ENCODE measurements at regions not wholly inside any gene's neighbourhood (a gene's known extent, or its start where the extent isn't known, plus 50 kb on each side); places are given as distances from the start of the nearest gene placed in this dataset.

- Histone ChIP-seq H3K27ac (no peak overlapping the region), H3K36me3 (no peaks in the 10 kb centered on the region), H3K9me3 (no peaks in the 10 kb centered on the region), H3K27me3 (peaks cover 9% of the 10 kb centered on the region), H3K4me3 (no peak overlapping the region), H3K4me1 (no peaks in the 10 kb centered on the region)
- TF ChIP-seq, protein P1, sequence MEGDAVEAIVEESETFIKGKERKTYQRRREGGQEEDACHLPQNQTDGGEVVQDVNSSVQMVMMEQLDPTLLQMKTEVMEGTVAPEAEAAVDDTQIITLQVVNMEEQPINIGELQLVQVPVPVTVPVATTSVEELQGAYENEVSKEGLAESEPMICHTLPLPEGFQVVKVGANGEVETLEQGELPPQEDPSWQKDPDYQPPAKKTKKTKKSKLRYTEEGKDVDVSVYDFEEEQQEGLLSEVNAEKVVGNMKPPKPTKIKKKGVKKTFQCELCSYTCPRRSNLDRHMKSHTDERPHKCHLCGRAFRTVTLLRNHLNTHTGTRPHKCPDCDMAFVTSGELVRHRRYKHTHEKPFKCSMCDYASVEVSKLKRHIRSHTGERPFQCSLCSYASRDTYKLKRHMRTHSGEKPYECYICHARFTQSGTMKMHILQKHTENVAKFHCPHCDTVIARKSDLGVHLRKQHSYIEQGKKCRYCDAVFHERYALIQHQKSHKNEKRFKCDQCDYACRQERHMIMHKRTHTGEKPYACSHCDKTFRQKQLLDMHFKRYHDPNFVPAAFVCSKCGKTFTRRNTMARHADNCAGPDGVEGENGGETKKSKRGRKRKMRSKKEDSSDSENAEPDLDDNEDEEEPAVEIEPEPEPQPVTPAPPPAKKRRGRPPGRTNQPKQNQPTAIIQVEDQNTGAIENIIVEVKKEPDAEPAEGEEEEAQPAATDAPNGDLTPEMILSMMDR (IDR thresholded peaks at IDR 0.05), result no peak
- TF ChIP-seq POLR2AphosphoS5 (IDR thresholded peaks at IDR 0.05), result no peak
- no peak for TF ChIP-seq EP300 (IDR thresholded peaks at IDR 0.05; ENCODE audit: low read depth)
- no peak for TF ChIP-seq POLR2A (IDR thresholded peaks at IDR 0.05)
- in situ Hi-C loops (cut with MboI; ENCODE audit: low pct_ligation_motif_present in 1 of 4, low pct_unique_long_range_greater_than_20kb in 1 of 4, low sequenced_read_pairs in 3 of 4), result no loop called here
- DNase-seq, result no peak
- intact Hi-C loops (cut with DNase I; ENCODE audit: low total_unique reads), result no loop called here
- WGBS, 2 donors (ENCODE audit: low coverage in 1 of 2), result 88 to 94% methylated on average over 2 to 4 of the region's 4 CpGs
Observed at GRCh38 chr17:74119965-74120364, 83.5 kb upstream of the RPL38 start.

GRCh38 chr17:74123350-74123749 lies 80.1 kb upstream of the RPL38 start:
- H3K27me3 ChIP-seq, result no peaks in the 10 kb centered on the region
- H3K4me3 ChIP-seq, result no peak overlapping the region
- H3K9me3 ChIP-seq, result no peaks in the 10 kb centered on the region
- no peaks in the 10 kb centered on the region for H3K36me3 ChIP-seq
- in situ Hi-C loops (cut with MboI; ENCODE audit: low pct_ligation_motif_present in 1 of 4, low pct_unique_long_range_greater_than_20kb in 1 of 4, low sequenced_read_pairs in 3 of 4) (no loop called here), intact Hi-C loops (cut with DNase I; ENCODE audit: low total_unique reads) (no loop called here)
- H3K27ac ChIP-seq, result no peak overlapping the region
- no peak for DNase-seq
- no peaks in the 10 kb centered on the region for H3K4me1 ChIP-seq
- TF ChIP-seq POLR2A (IDR thresholded peaks at IDR 0.05), result no peak
- TF ChIP-seq POLR2AphosphoS5 (IDR thresholded peaks at IDR 0.05), result no peak
- TF ChIP-seq, protein P1 (IDR thresholded peaks at IDR 0.05), result no peak
- TF ChIP-seq EP300 (IDR thresholded peaks at IDR 0.05; ENCODE audit: low read depth), result no peak

- WGBS, 2 donors (ENCODE audit: low coverage in 1 of 2), result 89 to 95% methylated on average over 3 to 9 of the region's 9 CpGs
- no peak for TF ChIP-seq POLR2A (IDR thresholded peaks at IDR 0.05)
- TF ChIP-seq, protein P1 (IDR thresholded peaks at IDR 0.05), result no peak
- no peak for TF ChIP-seq POLR2AphosphoS5 (IDR thresholded peaks at IDR 0.05)
- no peak for TF ChIP-seq EP300 (IDR thresholded peaks at IDR 0.05; ENCODE audit: low read depth)
- no peaks in the 10 kb centered on the region for H3K36me3 ChIP-seq
- H3K4me3 ChIP-seq, result no peak overlapping the region
- H3K27me3 ChIP-seq, result no peaks in the 10 kb centered on the region
- H3K27ac ChIP-seq, result no peak overlapping the region
- H3K4me1 ChIP-seq, result no peaks in the 10 kb centered on the region
- in situ Hi-C loops (cut with MboI; ENCODE audit: low pct_ligation_motif_present in 1 of 4, low pct_unique_long_range_greater_than_20kb in 1 of 4, low sequenced_read_pairs in 3 of 4) (no loop called here), intact Hi-C loops (cut with DNase I; ENCODE audit: low total_unique reads) (no loop called here)
- no peak for DNase-seq
- no peaks in the 10 kb centered on the region for H3K9me3 ChIP-seq
Observed at GRCh38 chr17:74123866-74124444, 79.5 kb upstream of the RPL38 start.

- H3K27me3 ChIP-seq, result peaks cover 6% of the 10 kb centered on the region
- no peaks in the 10 kb centered on the region for H3K36me3 ChIP-seq
- no peak for DNase-seq
- H3K27ac ChIP-seq, result no peak overlapping the region
- intact Hi-C loops (cut with DNase I; ENCODE audit: low total_unique reads), result no loop called here
- H3K4me3 ChIP-seq, result no peak overlapping the region
- no peaks in the 10 kb centered on the region for H3K9me3 ChIP-seq
- 30% methylated on average over 4 of the region's 4 CpGs for WGBS, 2 donors (ENCODE audit: low coverage in 1 of 2)
- in situ Hi-C loops (cut with MboI; ENCODE audit: low pct_ligation_motif_present in 1 of 4, low pct_unique_long_range_greater_than_20kb in 1 of 4, low sequenced_read_pairs in 3 of 4), result no loop called here
- TF ChIP-seq POLR2A (IDR thresholded peaks at IDR 0.05) (no peak), EP300 (IDR thresholded peaks at IDR 0.05; ENCODE audit: low read depth) (no peak), POLR2AphosphoS5 (IDR thresholded peaks at IDR 0.05) (no peak)
- TF ChIP-seq, protein P1 (IDR thresholded peaks at IDR 0.05), result no peak
- no peaks in the 10 kb centered on the region for H3K4me1 ChIP-seq
Observed at GRCh38 chr17:74125156-74125555, 78.3 kb upstream of the RPL38 start.

Data from transverse colon (tissue), 4 donors.